Ovary (tissue), 3 donors: ENCODE measurements at regions not wholly inside any gene's neighbourhood (a gene's known extent, or its start where the extent isn't known, plus 50 kb on each side); places are given as distances from the start of the nearest gene placed in this dataset.

ENCODE experiments used
- EP300 ChIP-seq: sonication (generic); formaldehyde crosslinking; IDR thresholded peaks from one replicate; pipeline ENCODE4 v1.6.1; 2017; ENCODE audit warnings: antibody characterized with exemption
- TF ChIP-seq, protein P1 (sequence below), 3 donors: fragments of 450-650 bp in 2 of 3; fragments of 200-600 bp in 1 of 3; IDR thresholded peaks; one replicate each; pipeline versions ENCODE4 v1.5.1 to v1.8.0; 2016 to 2022; ENCODE audit warnings: antibody characterized with exemption in 3 of 3, mild to moderate bottlenecking in 1 of 3
- donor health status: DM: no; HTN: no; CAD: no.

DNA sequence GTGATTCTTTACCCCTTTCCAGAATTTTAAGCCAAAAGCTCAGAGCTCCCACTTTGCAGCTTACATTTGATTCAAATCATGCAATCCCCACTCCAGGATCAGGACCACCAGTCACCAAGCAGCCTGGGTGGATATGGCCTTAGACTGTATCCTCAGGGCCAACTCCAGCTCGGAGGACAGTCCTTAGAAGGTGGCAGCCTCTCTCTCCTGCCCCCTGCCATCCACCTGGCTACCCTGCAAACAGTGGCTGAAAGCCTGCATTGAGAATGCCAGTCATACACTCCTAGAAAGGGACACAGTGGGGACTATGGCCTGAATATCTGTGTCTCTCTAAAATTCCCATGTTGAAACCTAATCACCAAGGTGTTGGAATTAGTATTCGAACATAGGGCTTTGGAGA, 50.0 kb upstream of the KCNMA1 start:
- TF ChIP-seq, protein P1, sequence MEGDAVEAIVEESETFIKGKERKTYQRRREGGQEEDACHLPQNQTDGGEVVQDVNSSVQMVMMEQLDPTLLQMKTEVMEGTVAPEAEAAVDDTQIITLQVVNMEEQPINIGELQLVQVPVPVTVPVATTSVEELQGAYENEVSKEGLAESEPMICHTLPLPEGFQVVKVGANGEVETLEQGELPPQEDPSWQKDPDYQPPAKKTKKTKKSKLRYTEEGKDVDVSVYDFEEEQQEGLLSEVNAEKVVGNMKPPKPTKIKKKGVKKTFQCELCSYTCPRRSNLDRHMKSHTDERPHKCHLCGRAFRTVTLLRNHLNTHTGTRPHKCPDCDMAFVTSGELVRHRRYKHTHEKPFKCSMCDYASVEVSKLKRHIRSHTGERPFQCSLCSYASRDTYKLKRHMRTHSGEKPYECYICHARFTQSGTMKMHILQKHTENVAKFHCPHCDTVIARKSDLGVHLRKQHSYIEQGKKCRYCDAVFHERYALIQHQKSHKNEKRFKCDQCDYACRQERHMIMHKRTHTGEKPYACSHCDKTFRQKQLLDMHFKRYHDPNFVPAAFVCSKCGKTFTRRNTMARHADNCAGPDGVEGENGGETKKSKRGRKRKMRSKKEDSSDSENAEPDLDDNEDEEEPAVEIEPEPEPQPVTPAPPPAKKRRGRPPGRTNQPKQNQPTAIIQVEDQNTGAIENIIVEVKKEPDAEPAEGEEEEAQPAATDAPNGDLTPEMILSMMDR (IDR thresholded peaks at IDR 0.05), result no peak
- TF ChIP-seq EP300, result no peak
